KMS-11 (cell line): ENCODE measurements at regions not wholly inside any gene's neighbourhood (a gene's known extent, or its start where the extent isn't known, plus 50 kb on each side); places are given as distances from the start of the nearest gene placed in this dataset.
A peak's percentile ranks its signal among the peaks of the same experiment; 100 is the strongest.

Experiments used
- H2AFZ ChIP-seq: fragments of 200-600 bp; sonication (generic); 2 replicates; pipeline ENCODE4 v1.6.1; 2016; ENCODE audit warnings: antibody characterized with exemption, mixed run types, low read depth
- H3K27ac ChIP-seq: fragments of 200-600 bp; sonication (generic); 2 replicates; pipeline ENCODE4 v1.6.1; 2016; ENCODE audit warnings: mild to moderate bottlenecking, mixed run types
- H3K27me3 ChIP-seq: fragments of 200-600 bp; sonication (generic); 2 replicates; pipeline ENCODE4 v1.6.1; 2017; ENCODE audit warnings: mild to moderate bottlenecking, low read depth, mixed run types, moderate library complexity; ENCODE audit not compliant: insufficient read depth
- H3K36me3 ChIP-seq: fragments of 200-600 bp; sonication (generic); 2 replicates; pipeline ENCODE4 v1.6.1; 2017; ENCODE audit warnings: mild to moderate bottlenecking, mixed run types; ENCODE audit not compliant: insufficient read depth
- H3K4me1 ChIP-seq: fragments of 200-600 bp; sonication (generic); 2 replicates; pipeline ENCODE4 v1.6.1; 2016; ENCODE audit warnings: mild to moderate bottlenecking, low read depth, mixed run types; ENCODE audit not compliant: poor library complexity, severe bottlenecking
- H3K4me2 ChIP-seq: fragments of 200-600 bp; sonication (generic); 2 replicates; pipeline ENCODE4 v1.7.0; 2016; ENCODE audit warnings: mild to moderate bottlenecking, mixed run types
- H3K4me3 ChIP-seq: fragments of 200-600 bp; sonication (generic); IDR thresholded peaks from 2 replicates; pipeline ENCODE4 v1.6.1; 2017; ENCODE audit warnings: low read depth, low read length, mixed read lengths; ENCODE audit not compliant: insufficient read depth
- H3K79me2 ChIP-seq: fragments of 200-600 bp; sonication (generic); 2 replicates; pipeline ENCODE4 v1.6.1; 2016; ENCODE audit warnings: low read depth, mixed run types; ENCODE audit not compliant: insufficient read depth
- H3K9ac ChIP-seq: fragments of 200-600 bp; sonication (generic); 2 replicates; pipeline ENCODE4 v1.6.1; 2016; ENCODE audit warnings: mild to moderate bottlenecking, mixed run types
- H4K20me1 ChIP-seq: fragments of 200-600 bp; sonication (generic); 2 replicates; pipeline ENCODE4 v1.6.1; 2016; ENCODE audit warnings: mild to moderate bottlenecking, mixed run types; ENCODE audit not compliant: insufficient read depth
- CTCF ChIP-seq: fragments of 200-600 bp; sonication (generic); conservative IDR thresholded peaks from 2 replicates; pipeline ENCODE4 v1.6.1; 2017; ENCODE audit warnings: low read depth, mild to moderate bottlenecking, antibody characterized with exemption, low read length, moderate library complexity, mixed read lengths

DNA sequence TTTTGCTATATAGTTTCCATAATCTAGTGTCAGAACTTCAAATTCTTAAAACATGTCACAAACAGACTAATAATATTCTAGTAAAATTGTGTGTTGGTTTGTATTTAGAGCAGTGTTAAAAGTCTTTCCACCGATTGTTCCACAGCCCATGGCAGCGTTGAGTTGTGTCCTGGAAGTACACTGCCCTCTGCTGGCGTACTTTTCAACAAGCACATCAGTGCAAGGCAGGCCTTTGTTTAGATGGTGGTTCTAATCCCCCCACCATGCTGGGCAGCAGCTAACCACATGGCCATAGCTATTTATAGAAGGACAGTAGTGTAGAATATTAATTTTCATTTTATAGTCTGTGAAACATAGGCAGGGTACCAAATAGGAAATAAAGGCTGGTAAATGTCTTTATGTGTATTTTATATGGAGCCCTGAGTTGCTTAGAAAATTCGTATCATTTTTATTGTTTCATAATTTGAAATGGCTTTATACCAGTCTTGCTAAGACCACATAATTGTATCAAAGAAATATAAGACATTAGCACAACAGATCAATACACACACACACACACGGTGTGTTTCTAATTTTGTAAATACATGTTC lies 235.4 kb downstream of the SEC23A start:
- Histone ChIP-seq H2AFZ (no peak overlapping the region), H3K27me3 (no peaks in the 10 kb centered on the region), H3K79me2 (no peaks in the 10 kb centered on the region)

GRCh38 chr14:38866461-38866860 lies 236.6 kb downstream of the SEC23A start:
- TF ChIP-seq CTCF = no peak
- no peaks in the 10 kb centered on the region for H3K79me2 ChIP-seq
- no peak overlapping the region for H2AFZ ChIP-seq
- H3K4me1 ChIP-seq = peaks cover 3% of the 10 kb centered on the region
- no peak overlapping the region for H3K27ac ChIP-seq
- no peak overlapping the region for H3K9ac ChIP-seq
- no peaks in the 10 kb centered on the region for H3K36me3 ChIP-seq
- H3K27me3 ChIP-seq = no peaks in the 10 kb centered on the region
- H4K20me1 ChIP-seq = no peaks in the 10 kb centered on the region
- no peak overlapping the region for H3K4me3 ChIP-seq
- H3K4me2 ChIP-seq = no peak overlapping the region

More for the DNA sequence above, 235.4 kb downstream of the SEC23A start:
- H3K4me2 ChIP-seq = no peak overlapping the region
- H3K9ac ChIP-seq = no peak overlapping the region
- no peak overlapping the region for H3K4me3 ChIP-seq
- no peaks in the 10 kb centered on the region for H4K20me1 ChIP-seq
- peaks cover 3% of the 10 kb centered on the region for H3K4me1 ChIP-seq
- TF ChIP-seq CTCF = peak; percentile 78
- H3K27ac ChIP-seq = no peak overlapping the region
- no peaks in the 10 kb centered on the region for H3K36me3 ChIP-seq

- H4K20me1 ChIP-seq = no peaks in the 10 kb centered on the region
- no peak overlapping the region for H2AFZ ChIP-seq
- H3K4me2 ChIP-seq = no peak overlapping the region
- H3K27me3 ChIP-seq = no peaks in the 10 kb centered on the region
- no peak overlapping the region for H3K4me3 ChIP-seq
- H3K79me2 ChIP-seq = no peaks in the 10 kb centered on the region
- H3K9ac ChIP-seq = no peak overlapping the region
- H3K36me3 ChIP-seq = no peaks in the 10 kb centered on the region
- H3K4me1 ChIP-seq = no peaks in the 10 kb centered on the region
- TF ChIP-seq CTCF = no peak
- no peak overlapping the region for H3K27ac ChIP-seq
Measured at GRCh38 chr14:38862366-38862765, 240.7 kb downstream of the SEC23A start.

DNA sequence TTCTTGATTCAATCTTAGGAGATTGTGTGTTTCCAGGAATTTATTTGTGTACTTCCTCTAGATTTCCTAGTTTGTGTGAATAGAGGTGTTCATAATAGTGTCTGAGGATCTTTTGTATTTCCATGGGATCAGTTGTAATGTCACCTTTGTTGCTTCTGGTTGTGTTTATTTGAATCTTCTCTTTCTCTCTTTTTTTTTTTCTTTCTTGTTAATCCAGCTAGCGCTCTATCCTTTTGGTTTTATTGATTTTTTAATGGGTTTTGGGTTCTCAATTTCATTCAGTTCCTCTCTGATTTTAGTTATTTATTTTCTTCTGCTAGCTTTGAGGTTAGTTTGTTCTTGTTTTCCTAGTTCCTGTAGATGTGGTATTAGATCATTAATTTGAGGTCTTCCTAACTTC lies 242.5 kb downstream of the SEC23A start:
- no peak overlapping the region for H3K9ac ChIP-seq
- TF ChIP-seq CTCF = no peak
- no peak overlapping the region for H2AFZ ChIP-seq
- H3K4me2 ChIP-seq = no peak overlapping the region
- H4K20me1 ChIP-seq = no peaks in the 10 kb centered on the region
- no peaks in the 10 kb centered on the region for H3K79me2 ChIP-seq
- no peak overlapping the region for H3K27ac ChIP-seq
- H3K36me3 ChIP-seq = no peaks in the 10 kb centered on the region
- no peaks in the 10 kb centered on the region for H3K27me3 ChIP-seq
- H3K4me3 ChIP-seq = no peak overlapping the region
- no peaks in the 10 kb centered on the region for H3K4me1 ChIP-seq
